Panc1 (cell line): ENCODE measurements at regions not wholly inside any gene's neighbourhood (a gene's known extent, or its start where the extent isn't known, plus 50 kb on each side); places are given as distances from the start of the nearest gene placed in this dataset.

Experiments used
- POLR2AphosphoS5 ChIP-seq: IDR thresholded peaks from 2 replicates; pipeline ENCODE4 v1.6.1; 2012; ENCODE audit warnings: mild to moderate bottlenecking, low read depth, low read length, moderate library complexity
- SIN3A ChIP-seq: IDR thresholded peaks from 2 replicates; pipeline ENCODE4 v1.6.1; 2012; ENCODE audit warnings: low read depth, mild to moderate bottlenecking, low read length, moderate library complexity, borderline replicate concordance; ENCODE audit not compliant: insufficient read depth
- TF ChIP-seq, protein P1 (sequence below): fragments of 450-650 bp; IDR thresholded peaks from 2 replicates; pipeline ENCODE4 v1.5.1; 2017; ENCODE audit warnings: mild to moderate bottlenecking

DNA sequence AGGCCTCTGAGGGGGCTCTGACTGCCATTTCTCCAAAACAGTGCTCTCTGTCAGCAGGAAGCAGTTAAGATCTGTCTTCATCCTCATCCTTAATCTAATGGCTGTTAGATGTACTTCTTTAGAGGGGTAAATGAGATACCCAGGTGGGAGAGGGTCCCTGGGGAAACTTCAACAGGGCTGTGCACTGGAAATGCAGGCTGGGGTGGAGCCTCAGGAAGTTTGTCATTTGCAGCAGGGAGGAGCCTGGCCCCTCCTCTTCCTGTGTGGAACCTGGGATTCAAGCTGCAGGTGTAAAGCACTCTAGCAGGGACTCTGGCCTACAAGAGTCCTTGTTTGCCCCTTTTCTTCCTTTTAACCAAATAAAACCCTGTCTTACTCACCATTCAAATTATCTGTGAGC, 1173.6 kb downstream of the OTOL1 start:
- TF ChIP-seq, protein P1, sequence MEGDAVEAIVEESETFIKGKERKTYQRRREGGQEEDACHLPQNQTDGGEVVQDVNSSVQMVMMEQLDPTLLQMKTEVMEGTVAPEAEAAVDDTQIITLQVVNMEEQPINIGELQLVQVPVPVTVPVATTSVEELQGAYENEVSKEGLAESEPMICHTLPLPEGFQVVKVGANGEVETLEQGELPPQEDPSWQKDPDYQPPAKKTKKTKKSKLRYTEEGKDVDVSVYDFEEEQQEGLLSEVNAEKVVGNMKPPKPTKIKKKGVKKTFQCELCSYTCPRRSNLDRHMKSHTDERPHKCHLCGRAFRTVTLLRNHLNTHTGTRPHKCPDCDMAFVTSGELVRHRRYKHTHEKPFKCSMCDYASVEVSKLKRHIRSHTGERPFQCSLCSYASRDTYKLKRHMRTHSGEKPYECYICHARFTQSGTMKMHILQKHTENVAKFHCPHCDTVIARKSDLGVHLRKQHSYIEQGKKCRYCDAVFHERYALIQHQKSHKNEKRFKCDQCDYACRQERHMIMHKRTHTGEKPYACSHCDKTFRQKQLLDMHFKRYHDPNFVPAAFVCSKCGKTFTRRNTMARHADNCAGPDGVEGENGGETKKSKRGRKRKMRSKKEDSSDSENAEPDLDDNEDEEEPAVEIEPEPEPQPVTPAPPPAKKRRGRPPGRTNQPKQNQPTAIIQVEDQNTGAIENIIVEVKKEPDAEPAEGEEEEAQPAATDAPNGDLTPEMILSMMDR: no peak
- TF ChIP-seq POLR2AphosphoS5 (no peak), SIN3A (no peak)
